ENCODE measurements at regions not wholly inside any gene's neighbourhood (a gene's known extent, or its start where the extent isn't known, plus 50 kb on each side); places are given as distances from the start of the nearest gene placed in this dataset.

DNA sequence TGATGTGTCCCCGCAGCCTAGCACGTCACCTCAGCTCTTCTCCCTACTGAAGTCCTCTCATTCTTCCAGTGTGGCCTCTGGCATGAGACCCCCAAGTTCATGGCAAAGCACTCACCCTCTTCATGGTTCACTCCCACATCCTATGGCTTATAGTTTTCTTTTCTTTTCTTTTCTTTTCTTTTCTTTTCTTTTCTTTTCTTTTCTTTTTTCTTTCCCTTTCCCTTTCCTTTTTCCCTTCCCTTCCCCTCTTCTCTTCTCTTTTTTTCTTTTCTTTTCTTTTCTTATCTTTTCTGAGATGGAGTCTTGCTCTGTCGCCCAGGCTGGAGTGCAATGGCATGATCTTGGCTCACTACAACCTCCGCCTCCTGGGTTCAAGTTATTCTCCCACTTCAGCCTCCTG is 58.4 kb upstream of the NLRP1 start:
- no peak for TF ChIP-seq POLR2AphosphoS5 (IDR thresholded peaks at IDR 0.05; ENCODE audit: low read depth, low read length)
- no peak for TF ChIP-seq POLR2A (IDR thresholded peaks at IDR 0.05; ENCODE audit: low read depth, low read length)

All from GM12892 (cell line).